Activated T-helper 1 cell treated with anti-CD3 and anti-CD28 coated beads, Interleukin-12 subunit alpha, Interleukin-12 subunit beta, Interleukin-2, Interleukin-4 antibody, amounts not matched to agents 30 ng/mL and 10 ng/mL and 1 ng/mL, durations not matched to agents 14 hours and 24 hours and 36 hours (primary cell): ENCODE measurements at regions not wholly inside any gene's neighbourhood (a gene's known extent, or its start where the extent isn't known, plus 50 kb on each side); places are given as distances from the start of the nearest gene placed in this dataset.

Experiments
- DNase-seq: peaks from one replicate; pipeline ENCODE4 v3.0.0; 2021; ENCODE audit warnings: low spot score
- H3K27ac Mint-ChIP-seq: one replicate; pipeline ENCODE4 v1.8.0; 2021; ENCODE audit warnings: mild to moderate bottlenecking, mixed read lengths
- H3K27me3 Mint-ChIP-seq: one replicate; pipeline ENCODE4 v1.8.0; 2022; ENCODE audit warnings: mild to moderate bottlenecking, moderate library complexity, mixed read lengths; ENCODE audit not compliant: insufficient read depth
- H3K36me3 Mint-ChIP-seq: one replicate; pipeline ENCODE4 v1.8.0; 2021; ENCODE audit warnings: low read depth, mixed read lengths
- H3K4me1 Mint-ChIP-seq: one replicate; pipeline ENCODE4 v1.8.0; 2021; ENCODE audit warnings: low read depth, mixed read lengths
- H3K4me3 Mint-ChIP-seq: one replicate; pipeline ENCODE4 v1.8.0; 2021; ENCODE audit warnings: mild to moderate bottlenecking, moderate library complexity, mixed read lengths
- H3K9me3 Mint-ChIP-seq: one replicate; pipeline ENCODE4 v1.8.0; 2021; ENCODE audit warnings: mixed read lengths
- intact Hi-C: fragments of 100-400 bp; cut with micrococcal nuclease; formaldehyde crosslinking; loops from one replicate; pipeline ENCODE4 v1.15.1; 2024

- intact Hi-C loops: no loop called here
- Mint-ChIP-seq H3K4me3 (no peak overlapping the region), H3K9me3 (no peaks in the 10 kb centered on the region), H3K36me3 (no peaks in the 10 kb centered on the region), H3K27ac (no peak overlapping the region), H3K4me1 (no peaks in the 10 kb centered on the region), H3K27me3 (no peaks in the 10 kb centered on the region)
- no peak for DNase-seq
Measured at GRCh38 chr16:73569266-73569980, 521.5 kb upstream of the ZFHX3 start.

GRCh38 chr16:73568769-73569168 lies 520.8 kb upstream of the ZFHX3 start:
- no peak for DNase-seq
- Mint-ChIP-seq H3K27ac (no peak overlapping the region), H3K4me3 (no peak overlapping the region), H3K9me3 (no peaks in the 10 kb centered on the region), H3K4me1 (no peaks in the 10 kb centered on the region), H3K36me3 (no peaks in the 10 kb centered on the region), H3K27me3 (no peaks in the 10 kb centered on the region)
- intact Hi-C loops: no loop called here

- H3K9me3 Mint-ChIP-seq: no peaks in the 10 kb centered on the region
Measured at GRCh38 chr16:73565925-73566324, 518.0 kb upstream of the ZFHX3 start.

GRCh38 chr16:73565263-73565662 lies 517.3 kb upstream of the ZFHX3 start:
- Mint-ChIP-seq H3K4me1 (no peaks in the 10 kb centered on the region), H3K27me3 (no peaks in the 10 kb centered on the region), H3K9me3 (no peaks in the 10 kb centered on the region), H3K36me3 (no peaks in the 10 kb centered on the region), H3K27ac (no peak overlapping the region), H3K4me3 (no peak overlapping the region)
- intact Hi-C loops: no loop called here
- no peak for DNase-seq

More at GRCh38 chr16:73565925-73566324, 518.0 kb upstream of the ZFHX3 start:
- DNase-seq: no peak
- intact Hi-C loops: no loop called here
- H3K4me3 Mint-ChIP-seq: no peak overlapping the region
- H3K27me3 Mint-ChIP-seq: no peaks in the 10 kb centered on the region
- no peaks in the 10 kb centered on the region for H3K4me1 Mint-ChIP-seq
- H3K36me3 Mint-ChIP-seq: no peaks in the 10 kb centered on the region
- no peak overlapping the region for H3K27ac Mint-ChIP-seq

- H3K27ac Mint-ChIP-seq: no peak overlapping the region
- H3K27me3 Mint-ChIP-seq: no peaks in the 10 kb centered on the region
- DNase-seq: no peak
- no peaks in the 10 kb centered on the region for H3K4me1 Mint-ChIP-seq
- H3K4me3 Mint-ChIP-seq: no peak overlapping the region
- intact Hi-C loops: no loop called here
- H3K9me3 Mint-ChIP-seq: no peaks in the 10 kb centered on the region
- H3K36me3 Mint-ChIP-seq: no peaks in the 10 kb centered on the region
Measured at GRCh38 chr16:73563709-73564108, 515.8 kb upstream of the ZFHX3 start.

GRCh38 chr16:73560497-73560896 lies 512.6 kb upstream of the ZFHX3 start:
- H3K27me3 Mint-ChIP-seq: no peaks in the 10 kb centered on the region
- H3K4me3 Mint-ChIP-seq: no peak overlapping the region
- no peak overlapping the region for H3K27ac Mint-ChIP-seq
- H3K9me3 Mint-ChIP-seq: peaks cover 4% of the 10 kb centered on the region
- no peaks in the 10 kb centered on the region for H3K4me1 Mint-ChIP-seq
- intact Hi-C loops: no loop called here
- H3K36me3 Mint-ChIP-seq: no peaks in the 10 kb centered on the region
- no peak for DNase-seq

- intact Hi-C loops: no loop called here
- H3K27ac Mint-ChIP-seq: no peak overlapping the region
- no peaks in the 10 kb centered on the region for H3K36me3 Mint-ChIP-seq
- peaks cover 4% of the 10 kb centered on the region for H3K9me3 Mint-ChIP-seq
- DNase-seq: no peak
- no peaks in the 10 kb centered on the region for H3K27me3 Mint-ChIP-seq
- H3K4me1 Mint-ChIP-seq: no peaks in the 10 kb centered on the region
- H3K4me3 Mint-ChIP-seq: no peak overlapping the region
Measured at GRCh38 chr16:73558219-73558618, 510.3 kb upstream of the ZFHX3 start.

GRCh38 chr16:73553941-73554660 lies 506.2 kb upstream of the ZFHX3 start:
- Mint-ChIP-seq H3K27me3 (peaks cover 3% of the 10 kb centered on the region), H3K4me1 (no peaks in the 10 kb centered on the region), H3K4me3 (no peak overlapping the region), H3K9me3 (peaks cover 4% of the 10 kb centered on the region), H3K27ac (no peak overlapping the region), H3K36me3 (no peaks in the 10 kb centered on the region)
- intact Hi-C loops: no loop called here
- DNase-seq: no peak

GRCh38 chr16:73549984-73550631 lies 502.2 kb upstream of the ZFHX3 start:
- Mint-ChIP-seq H3K4me1 (no peaks in the 10 kb centered on the region), H3K27me3 (peaks cover 8% of the 10 kb centered on the region), H3K4me3 (no peak overlapping the region), H3K9me3 (no peaks in the 10 kb centered on the region), H3K36me3 (no peaks in the 10 kb centered on the region), H3K27ac (no peak overlapping the region)
- DNase-seq: no peak
- intact Hi-C loops: no loop called here

GRCh38 chr16:73547552-73548403 lies 499.9 kb upstream of the ZFHX3 start:
- DNase-seq: no peak
- Mint-ChIP-seq H3K4me3 (no peak overlapping the region), H3K4me1 (no peaks in the 10 kb centered on the region), H3K27ac (no peak overlapping the region), H3K27me3 (peaks cover 26% of the 10 kb centered on the region), H3K36me3 (no peaks in the 10 kb centered on the region), H3K9me3 (no peaks in the 10 kb centered on the region)
- intact Hi-C loops: no loop called here

- H3K36me3 Mint-ChIP-seq: no peaks in the 10 kb centered on the region
- H3K27me3 Mint-ChIP-seq: peaks cover 26% of the 10 kb centered on the region
- DNase-seq: no peak
- no peak overlapping the region for H3K4me3 Mint-ChIP-seq
- H3K4me1 Mint-ChIP-seq: no peaks in the 10 kb centered on the region
- no peaks in the 10 kb centered on the region for H3K9me3 Mint-ChIP-seq
- H3K27ac Mint-ChIP-seq: no peak overlapping the region
- intact Hi-C loops: no loop called here
Measured at GRCh38 chr16:73546341-73546845, 498.5 kb upstream of the ZFHX3 start.

- peaks cover 26% of the 10 kb centered on the region for H3K27me3 Mint-ChIP-seq
- no peaks in the 10 kb centered on the region for H3K36me3 Mint-ChIP-seq
Measured at GRCh38 chr16:73545755-73546154, 497.8 kb upstream of the ZFHX3 start.

More at GRCh38 chr16:73545755-73546154, 497.8 kb upstream of the ZFHX3 start:
- DNase-seq: no peak
- H3K4me1 Mint-ChIP-seq: no peaks in the 10 kb centered on the region
- no peak overlapping the region for H3K27ac Mint-ChIP-seq
- H3K9me3 Mint-ChIP-seq: no peaks in the 10 kb centered on the region
- no peak overlapping the region for H3K4me3 Mint-ChIP-seq
- intact Hi-C loops: no loop called here
